ENCODE measurements at regions not wholly inside any gene's neighbourhood (a gene's known extent, or its start where the extent isn't known, plus 50 kb on each side); places are given as distances from the start of the nearest gene placed in this dataset.

DNA sequence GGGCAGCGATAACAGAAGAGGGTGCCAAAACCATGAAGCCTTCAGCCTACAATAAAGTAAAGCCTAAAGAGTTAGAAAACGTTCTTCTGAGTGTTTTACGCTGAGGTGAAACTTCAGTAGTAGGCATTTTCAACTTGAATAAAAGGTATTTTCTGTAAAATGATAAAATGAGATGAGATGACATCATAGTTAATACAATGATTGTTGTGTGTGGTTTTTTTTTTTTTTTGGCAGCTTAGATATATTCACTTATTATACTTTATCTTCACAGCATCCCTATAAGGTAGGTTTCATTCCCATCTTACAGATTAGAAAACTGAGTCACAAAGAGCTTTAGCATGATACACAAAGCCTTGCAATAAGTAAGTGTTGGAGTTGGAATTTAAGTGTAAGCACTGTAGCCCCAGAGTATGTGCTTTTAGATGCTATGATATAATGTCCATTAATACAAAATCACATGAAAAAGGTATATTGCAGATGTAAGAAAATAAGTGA, 291.9 kb upstream of the GRM7 start:
- TF ChIP-seq, protein P1, sequence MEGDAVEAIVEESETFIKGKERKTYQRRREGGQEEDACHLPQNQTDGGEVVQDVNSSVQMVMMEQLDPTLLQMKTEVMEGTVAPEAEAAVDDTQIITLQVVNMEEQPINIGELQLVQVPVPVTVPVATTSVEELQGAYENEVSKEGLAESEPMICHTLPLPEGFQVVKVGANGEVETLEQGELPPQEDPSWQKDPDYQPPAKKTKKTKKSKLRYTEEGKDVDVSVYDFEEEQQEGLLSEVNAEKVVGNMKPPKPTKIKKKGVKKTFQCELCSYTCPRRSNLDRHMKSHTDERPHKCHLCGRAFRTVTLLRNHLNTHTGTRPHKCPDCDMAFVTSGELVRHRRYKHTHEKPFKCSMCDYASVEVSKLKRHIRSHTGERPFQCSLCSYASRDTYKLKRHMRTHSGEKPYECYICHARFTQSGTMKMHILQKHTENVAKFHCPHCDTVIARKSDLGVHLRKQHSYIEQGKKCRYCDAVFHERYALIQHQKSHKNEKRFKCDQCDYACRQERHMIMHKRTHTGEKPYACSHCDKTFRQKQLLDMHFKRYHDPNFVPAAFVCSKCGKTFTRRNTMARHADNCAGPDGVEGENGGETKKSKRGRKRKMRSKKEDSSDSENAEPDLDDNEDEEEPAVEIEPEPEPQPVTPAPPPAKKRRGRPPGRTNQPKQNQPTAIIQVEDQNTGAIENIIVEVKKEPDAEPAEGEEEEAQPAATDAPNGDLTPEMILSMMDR (IDR thresholded peaks at IDR 0.05) = no peak
- no peak for TF ChIP-seq POLR2A (IDR thresholded peaks at IDR 0.05)
- Histone ChIP-seq H3K27me3 (no peaks in the 10 kb centered on the region), H3K9me3 (no peaks in the 10 kb centered on the region), H3K4me1 (no peaks in the 10 kb centered on the region), H3K36me3 (ENCODE audit: low read depth, missing control alignments) (no peaks in the 10 kb centered on the region), H3K4me3 (no peak overlapping the region), H3K27ac (no peak overlapping the region)
- 78 to 91% methylated on average over 3 of the region's 3 CpGs for WGBS, 2 donors
- DNase-seq = no peak
- intact Hi-C loops (cut with DNase I; ENCODE audit: low total_unique reads) = no loop called here

DNA sequence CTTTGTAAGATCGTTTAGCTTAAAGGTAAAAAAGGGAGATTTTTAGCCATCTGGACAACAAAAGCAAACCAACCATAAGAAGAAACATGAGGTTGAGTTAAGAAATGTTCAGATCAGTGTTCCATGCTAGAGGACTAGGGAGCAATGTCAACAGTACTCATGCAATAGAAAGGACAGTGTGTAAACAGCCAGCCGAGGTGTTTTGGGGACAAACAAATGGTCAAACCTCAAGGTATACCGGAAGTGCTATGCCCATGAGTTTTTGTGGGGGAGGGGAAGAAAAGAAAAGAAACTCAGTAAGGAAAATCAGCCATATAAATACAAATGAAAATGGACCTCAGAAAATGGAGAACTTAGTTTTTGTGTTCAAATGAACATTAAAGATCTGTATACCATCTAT, 289.5 kb upstream of the GRM7 start:
- Histone ChIP-seq H3K4me1 (no peaks in the 10 kb centered on the region), H3K4me3 (no peak overlapping the region), H3K9me3 (no peaks in the 10 kb centered on the region), H3K27me3 (no peaks in the 10 kb centered on the region), H3K36me3 (ENCODE audit: low read depth, missing control alignments) (no peaks in the 10 kb centered on the region), H3K27ac (no peak overlapping the region)
- intact Hi-C loops (cut with DNase I; ENCODE audit: low total_unique reads) = no loop called here
- WGBS, 2 donors = 74 to 84% methylated on average over 3 of the region's 3 CpGs
- DNase-seq = no peak
- TF ChIP-seq, protein P1 (IDR thresholded peaks at IDR 0.05) = no peak
- no peak for TF ChIP-seq POLR2A (IDR thresholded peaks at IDR 0.05)

DNA sequence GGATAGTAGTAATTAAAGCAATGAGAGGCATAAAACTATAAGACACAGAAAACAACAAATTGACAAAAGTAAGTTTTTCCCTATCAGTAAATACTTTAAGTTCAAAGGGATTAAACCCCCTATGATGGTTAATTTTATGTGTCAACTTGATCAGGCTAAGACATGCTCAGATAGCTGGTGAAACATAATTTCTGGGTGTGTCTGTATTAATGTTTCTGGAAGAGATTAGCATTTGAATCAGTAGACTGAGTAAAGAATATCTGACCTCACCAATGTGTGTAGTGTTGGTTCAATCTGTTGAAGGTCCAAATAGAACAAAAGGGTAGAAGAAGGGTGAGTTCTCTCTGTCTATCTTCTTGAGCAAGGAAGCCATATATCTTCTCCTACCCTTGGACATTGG, 283.3 kb upstream of the GRM7 start:
- TF ChIP-seq, protein P1 (IDR thresholded peaks at IDR 0.05) = no peak
- no peak for TF ChIP-seq POLR2A (IDR thresholded peaks at IDR 0.05)
- Histone ChIP-seq H3K36me3 (ENCODE audit: low read depth, missing control alignments) (no peaks in the 10 kb centered on the region), H3K27ac (no peak overlapping the region), H3K9me3 (no peaks in the 10 kb centered on the region), H3K27me3 (no peaks in the 10 kb centered on the region), H3K4me3 (no peak overlapping the region), H3K4me1 (no peaks in the 10 kb centered on the region)
- intact Hi-C loops (cut with DNase I; ENCODE audit: low total_unique reads) = no loop called here
- DNase-seq = no peak

DNA sequence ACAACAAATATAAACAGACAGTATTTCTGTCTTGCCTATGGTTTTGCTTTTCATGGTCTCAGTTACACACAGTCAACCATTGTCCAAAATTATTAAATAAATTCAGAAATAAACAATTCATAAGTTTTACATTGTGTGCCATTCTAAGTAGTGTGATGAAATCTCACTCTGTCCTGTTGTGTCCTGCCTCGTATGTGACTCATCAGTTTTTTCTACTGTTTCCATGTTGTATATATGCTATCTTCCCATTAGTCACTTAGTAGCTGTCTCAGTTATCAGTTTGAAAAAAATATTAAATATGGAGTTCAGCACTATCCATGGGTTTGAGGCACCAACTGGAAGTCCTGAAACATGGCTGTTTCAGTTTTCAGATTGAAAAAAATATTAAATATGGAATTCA, 282.4 kb upstream of the GRM7 start:
- H3K9me3 ChIP-seq = no peaks in the 10 kb centered on the region
- H3K27ac ChIP-seq = no peak overlapping the region
- H3K4me1 ChIP-seq = no peaks in the 10 kb centered on the region
- no peak overlapping the region for H3K4me3 ChIP-seq
- intact Hi-C loops (cut with DNase I; ENCODE audit: low total_unique reads) = no loop called here
- no peaks in the 10 kb centered on the region for H3K27me3 ChIP-seq
- DNase-seq = no peak
- TF ChIP-seq POLR2A (IDR thresholded peaks at IDR 0.05) = no peak
- TF ChIP-seq, protein P1 (IDR thresholded peaks at IDR 0.05) = no peak
- whole genome bisulfite sequencing, 2 donors = 76 to 77% methylated on average over 1 of the region's 1 CpG
- no peaks in the 10 kb centered on the region for H3K36me3 ChIP-seq (ENCODE audit: low read depth, missing control alignments)

DNA sequence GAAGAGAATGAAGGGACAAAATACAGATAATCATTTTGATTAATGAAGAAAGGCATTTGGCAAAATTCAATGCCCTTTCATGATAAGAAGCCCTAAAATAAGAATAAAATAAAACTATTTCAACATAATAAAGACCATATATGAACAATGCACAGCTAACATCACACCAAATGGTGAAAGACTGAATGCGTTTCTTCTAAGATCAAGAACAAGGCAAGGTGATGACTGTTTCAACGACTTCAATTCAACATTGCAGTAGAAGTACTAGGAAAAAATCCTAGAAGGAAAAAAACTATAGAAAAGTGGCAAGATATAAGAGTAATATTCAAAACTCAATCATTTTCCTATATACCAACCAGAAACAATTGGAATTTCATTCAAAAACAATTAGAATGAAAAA, 280.1 kb upstream of the GRM7 start:
- no peak for DNase-seq
- WGBS, 2 donors = 64 to 70% methylated on average over 2 of the region's 2 CpGs
- Histone ChIP-seq H3K4me3 (no peak overlapping the region), H3K9me3 (no peaks in the 10 kb centered on the region), H3K36me3 (ENCODE audit: low read depth, missing control alignments) (no peaks in the 10 kb centered on the region), H3K27me3 (no peaks in the 10 kb centered on the region), H3K4me1 (no peaks in the 10 kb centered on the region), H3K27ac (no peak overlapping the region)
- TF ChIP-seq, protein P1 (IDR thresholded peaks at IDR 0.05) = no peak
- TF ChIP-seq POLR2A (IDR thresholded peaks at IDR 0.05) = no peak
- intact Hi-C loops (cut with DNase I; ENCODE audit: low total_unique reads) = no loop called here

Data from testis (tissue), 2 donors.